ENCODE measurements at regions not wholly inside any gene's neighbourhood (a gene's known extent, or its start where the extent isn't known, plus 50 kb on each side); places are given as distances from the start of the nearest gene placed in this dataset.

GRCh38 chr4:97504713-97505112 is 638.6 kb downstream of the STPG2 start:
- no peak for TF ChIP-seq CTCF (conservative IDR thresholded peaks at IDR 0.05; ENCODE audit: low read depth, low read length)
- no peak overlapping the region for H3K4me3 ChIP-seq (ENCODE audit: low read depth, low read length)
- no peak for DNase-seq (ENCODE audit: low read depth)

GRCh38 chr4:97507587-97508245 is 635.6 kb downstream of the STPG2 start:
- no peak for TF ChIP-seq CTCF (conservative IDR thresholded peaks at IDR 0.05; ENCODE audit: low read depth, low read length)
- no peak for DNase-seq (ENCODE audit: low read depth)
- no peak overlapping the region for H3K4me3 ChIP-seq (ENCODE audit: low read depth, low read length)
